ENCODE measurements at regions not wholly inside any gene's neighbourhood (a gene's known extent, or its start where the extent isn't known, plus 50 kb on each side); places are given as distances from the start of the nearest gene placed in this dataset.

GRCh38 chr6:159094444-159095252 is 49.9 kb upstream of the TAGAP start:
- no peak for DNase-seq (ENCODE audit: low read depth in 2 of 2)
- no peak for TF ChIP-seq CTCF (IDR thresholded peaks at IDR 0.05; ENCODE audit: low read depth, low read length)
- no peak overlapping the region for H3K4me3 ChIP-seq (replicated peaks in 1 of 2; ENCODE audit: low read depth in 2 of 2, low read length in 2 of 2)

Measured in cardiac fibroblast (primary cell).